Erythroblast (primary cell): ENCODE measurements at regions not wholly inside any gene's neighbourhood (a gene's known extent, or its start where the extent isn't known, plus 50 kb on each side); places are given as distances from the start of the nearest gene placed in this dataset.

Experiments
- GATA1 ChIP-seq: IDR thresholded peaks from 2 replicates; pipeline ENCODE4 v1.6.1; 2011; ENCODE audit warnings: low read depth, mild to moderate bottlenecking, control low read depth, low read length, moderate library complexity
- POLR2A ChIP-seq: IDR thresholded peaks from 2 replicates; pipeline ENCODE4 v1.6.1; 2011; ENCODE audit warnings: mild to moderate bottlenecking, low read length

- TF ChIP-seq POLR2A (no peak), GATA1 (no peak)
These were observed 457.5 kb downstream of the EDEM1 start for GRCh38 chr3:5644773-5645670.
